ENCODE measurements at regions not wholly inside any gene's neighbourhood (a gene's known extent, or its start where the extent isn't known, plus 50 kb on each side); places are given as distances from the start of the nearest gene placed in this dataset.

DNA sequence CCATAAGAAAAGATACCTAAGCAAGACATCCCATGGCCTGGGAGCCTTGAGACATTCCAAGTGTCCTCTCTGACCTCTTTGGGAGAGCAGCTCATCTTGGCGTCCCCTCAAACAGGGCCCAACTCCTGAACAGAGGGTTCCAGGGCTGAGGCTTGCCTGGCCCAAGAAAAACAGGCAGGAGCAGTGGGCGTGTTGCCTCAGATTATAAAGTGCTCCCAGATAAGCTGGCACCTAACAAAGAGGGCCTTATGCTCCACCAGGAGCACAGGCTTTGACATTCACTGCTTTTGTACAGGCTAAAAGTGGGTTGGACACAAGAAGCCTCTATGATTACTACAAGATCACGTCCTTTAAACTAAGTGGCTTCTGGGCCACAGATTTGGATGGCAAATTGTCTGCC lies 193.1 kb downstream of the FGFR2 start:
- no peak for DNase-seq

DNA sequence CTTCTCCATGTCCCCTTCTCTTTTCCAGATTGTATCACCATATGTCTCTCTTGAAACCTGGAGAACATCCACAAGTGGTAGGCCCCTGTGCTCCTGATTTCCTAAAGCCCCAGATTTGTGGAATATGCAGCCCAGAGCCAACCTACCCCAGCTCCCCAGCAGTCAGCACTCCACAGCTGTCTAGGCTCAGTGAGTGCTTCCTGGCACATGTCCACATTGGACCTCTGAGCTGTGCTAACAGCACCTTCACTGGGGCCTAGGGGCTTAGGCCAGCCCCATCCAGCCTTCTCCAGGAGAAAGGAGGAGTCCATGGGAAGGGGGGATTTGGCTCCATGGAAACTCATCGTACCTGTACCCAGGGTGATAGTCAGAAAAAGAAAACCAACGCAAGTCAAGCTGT lies 192.7 kb downstream of the FGFR2 start:
- DNase-seq: peak in 1 of 2 experiments; percentile 61

DNA sequence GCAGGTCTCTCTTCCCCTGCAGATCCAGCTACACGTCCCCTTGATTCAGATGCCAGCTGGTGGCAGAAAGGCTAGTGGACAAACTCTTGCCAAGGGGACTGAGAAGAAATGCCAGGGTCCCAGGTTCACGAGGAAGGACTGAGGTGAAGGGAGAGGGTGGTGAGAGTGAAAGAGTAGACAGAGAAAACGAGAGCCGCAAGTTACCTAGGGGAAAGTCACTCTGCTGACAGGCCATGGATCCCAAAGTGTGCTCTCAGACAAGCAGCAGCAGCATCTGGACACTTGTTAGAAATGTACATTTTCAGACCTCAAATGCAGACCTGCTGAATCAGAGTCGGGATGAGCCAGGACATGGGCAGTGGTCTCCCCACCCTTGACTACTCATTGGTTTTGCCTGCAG lies 192.3 kb downstream of the FGFR2 start:
- DNase-seq: no peak

DNA sequence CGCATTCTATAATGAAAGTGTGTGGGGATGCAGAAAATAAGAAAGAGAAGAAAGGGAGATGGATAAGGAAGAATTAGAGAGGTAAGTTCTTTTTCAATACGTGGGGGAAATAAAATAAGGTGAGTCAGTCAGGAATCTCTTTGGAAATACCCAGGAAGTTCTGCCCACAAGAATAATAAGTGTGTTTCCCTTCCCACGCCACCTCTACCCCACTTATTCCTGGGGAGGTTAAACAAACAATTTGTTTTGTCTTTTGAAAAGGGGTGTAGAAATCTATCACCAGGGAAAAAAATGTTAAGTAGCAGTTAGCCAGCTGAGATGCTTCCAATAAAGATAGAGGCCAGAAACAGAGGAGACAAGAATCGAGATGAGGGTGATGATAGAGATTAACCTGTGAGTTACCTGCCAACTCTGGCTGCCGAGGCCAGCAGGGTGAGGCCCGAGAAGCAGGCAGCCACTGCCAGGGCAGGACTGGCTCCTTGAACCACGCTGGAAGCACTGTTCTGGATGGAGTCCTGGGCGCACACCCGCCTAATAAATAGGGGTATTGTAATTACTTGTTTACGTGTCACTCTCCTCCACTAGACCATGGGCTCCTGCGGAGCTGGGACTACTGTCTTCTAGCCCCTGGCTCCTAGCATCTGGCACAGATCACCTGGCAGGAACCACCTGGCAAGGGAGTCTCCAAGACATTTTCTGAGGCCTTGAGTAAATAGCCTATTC lies 191.3 kb downstream of the FGFR2 start:
- DNase-seq: no peak

DNA sequence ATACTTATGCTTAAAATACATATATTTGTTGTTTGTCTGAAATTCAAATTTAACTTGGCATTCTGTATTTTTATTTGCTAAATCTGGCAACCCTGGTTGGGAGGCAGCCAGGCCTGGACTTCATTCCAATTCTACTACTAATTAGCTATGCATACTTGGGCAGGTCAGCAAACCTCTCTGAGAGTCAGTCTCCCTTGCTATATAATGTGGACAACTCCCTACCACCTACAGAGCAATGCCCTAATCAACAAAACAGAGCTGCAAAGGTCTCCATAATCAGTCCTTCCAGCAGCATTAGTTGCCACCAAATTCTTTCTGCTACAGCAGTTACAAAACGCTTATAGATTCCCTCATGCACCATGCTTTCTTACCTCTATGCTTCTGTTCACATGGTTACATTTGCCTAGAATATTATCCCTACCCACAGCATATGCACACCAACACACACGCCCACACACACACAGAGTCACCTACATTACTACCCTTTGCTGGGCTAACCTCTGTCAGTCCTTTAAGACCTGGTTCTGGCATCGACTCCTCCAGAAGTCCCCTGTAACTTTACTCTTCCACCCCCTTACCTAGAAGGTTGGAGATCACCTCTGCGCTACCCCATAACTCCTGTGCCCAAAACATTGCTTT lies 188.7 kb downstream of the FGFR2 start:
- no peak for DNase-seq

DNA sequence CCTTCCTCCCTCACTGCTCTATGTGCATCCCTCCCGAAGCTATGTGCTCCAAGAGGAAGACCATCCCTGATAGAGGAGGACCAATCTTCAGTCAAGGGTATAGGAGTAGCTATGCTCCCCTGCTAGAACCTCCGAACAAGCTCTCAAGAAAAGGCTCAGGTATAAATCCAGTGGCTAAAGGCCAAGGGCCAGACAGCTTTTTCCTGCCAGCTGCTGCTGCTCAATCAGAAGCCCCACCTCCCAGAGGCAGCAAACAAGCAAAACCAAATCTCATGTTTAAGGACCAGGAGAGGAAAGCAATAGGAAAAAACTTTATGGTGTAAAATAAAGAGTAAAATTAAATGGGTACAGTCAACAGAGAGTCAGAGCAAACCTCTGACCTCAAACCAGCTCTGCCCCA lies 187.2 kb downstream of the FGFR2 start:
- DNase-seq: peak in 1 of 2 experiments; percentile 12

DNA sequence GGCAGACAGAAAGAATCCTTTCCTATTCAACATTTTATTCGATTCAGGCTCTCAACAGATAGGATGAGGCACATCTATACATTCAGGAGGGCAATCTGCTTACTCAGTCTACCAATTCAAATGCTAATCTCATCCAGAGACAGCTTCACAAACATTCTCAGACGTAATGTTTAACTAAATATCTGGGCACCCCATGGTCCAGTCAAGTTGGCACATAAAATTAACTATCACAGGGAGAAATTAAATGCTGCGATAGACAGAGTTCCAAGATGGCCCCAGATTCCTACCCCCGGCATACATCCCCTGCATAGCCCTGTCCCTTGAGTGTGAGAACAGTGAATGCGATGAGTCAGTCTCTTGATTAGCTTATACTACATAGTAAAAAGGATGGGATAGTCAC lies 184.3 kb downstream of the FGFR2 start:
- no peak for DNase-seq

DNA sequence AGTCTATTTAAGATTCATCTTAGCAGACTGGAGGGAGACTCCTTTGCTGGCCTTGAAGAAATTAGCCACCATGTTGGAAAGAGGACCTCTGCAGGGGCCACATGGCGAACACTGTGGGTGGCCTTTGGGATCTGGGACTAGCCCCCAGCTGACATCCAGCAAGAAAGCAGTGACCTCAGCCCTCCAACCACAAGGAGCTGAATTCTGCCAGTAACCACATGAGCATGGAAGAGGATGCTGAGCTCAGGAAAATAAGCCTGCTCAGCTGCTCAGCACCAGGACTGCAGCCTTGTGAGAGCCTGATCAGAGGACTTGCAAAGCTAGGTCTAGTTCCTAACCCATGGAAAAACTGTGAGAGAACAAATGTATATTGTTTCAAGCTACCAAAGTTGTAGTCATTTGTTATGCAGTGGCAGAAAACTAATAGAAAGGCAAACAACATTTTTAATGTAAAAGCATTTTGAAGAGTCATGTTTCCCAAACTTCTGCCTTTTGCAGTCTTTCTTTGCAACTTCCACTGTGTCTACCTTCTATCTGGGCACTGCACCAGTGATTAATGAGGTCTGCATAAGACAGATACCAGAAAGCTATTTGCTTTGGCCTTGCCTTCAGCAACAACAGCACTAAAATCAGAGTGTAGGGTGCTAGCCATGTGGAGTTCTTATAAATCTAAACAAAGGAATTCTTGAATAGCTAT lies 183.7 kb downstream of the FGFR2 start:
- no peak for DNase-seq

DNA sequence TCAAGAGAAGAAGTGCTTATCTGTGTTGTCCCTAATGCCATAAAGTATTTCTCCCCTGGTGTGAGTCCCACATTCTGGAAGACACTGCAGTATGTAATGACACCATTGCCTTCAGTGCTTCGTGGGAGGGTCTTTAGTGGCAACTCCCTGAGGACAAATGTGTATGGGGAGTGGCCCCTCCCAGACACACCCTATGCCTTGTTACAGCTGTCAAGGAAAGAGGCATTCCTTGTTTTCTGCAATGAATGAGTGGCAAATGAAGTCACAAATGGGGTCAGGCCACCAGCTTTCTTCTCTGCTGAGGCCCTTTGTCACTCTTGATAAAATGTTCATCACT lies 183.2 kb downstream of the FGFR2 start:
- DNase-seq: no peak

DNA sequence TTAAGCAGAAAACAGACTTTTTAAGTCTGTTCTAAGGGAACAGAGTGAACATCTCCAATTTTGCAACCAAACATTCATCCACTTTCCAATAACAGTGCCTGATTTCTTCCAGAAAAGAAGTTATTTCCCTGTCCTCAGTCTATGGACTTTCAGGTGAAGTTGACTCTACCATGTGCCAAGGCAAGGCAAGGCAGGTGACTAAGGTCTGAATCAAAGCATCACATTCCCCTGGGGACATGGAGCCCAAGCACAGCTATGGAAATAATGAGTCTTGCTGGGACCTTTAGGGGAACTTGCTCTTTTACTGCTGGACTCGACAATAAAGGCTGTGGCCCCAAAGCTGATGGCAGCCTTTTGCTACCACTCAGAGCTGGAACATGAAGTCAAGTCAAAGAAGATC lies 182.2 kb downstream of the FGFR2 start:
- no peak for DNase-seq

DNA sequence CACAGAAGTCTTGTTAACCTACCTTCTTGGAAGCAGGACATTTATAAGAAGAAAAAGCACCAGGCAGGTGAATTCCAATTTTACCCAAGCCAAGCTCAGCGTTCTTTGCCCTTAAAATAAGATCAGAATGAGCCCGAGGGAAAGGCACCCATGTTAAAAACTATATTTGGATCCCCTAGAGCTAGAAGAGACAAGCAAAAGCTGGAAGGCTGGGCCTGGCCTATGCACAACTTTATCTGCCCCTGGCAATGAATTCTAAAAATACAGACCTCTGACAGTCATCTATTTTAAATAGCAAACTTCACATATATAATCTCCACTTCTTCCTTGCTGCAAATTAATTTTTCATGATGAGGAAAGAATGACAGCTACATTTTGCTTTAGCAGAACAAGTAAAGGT lies 180.9 kb downstream of the FGFR2 start:
- no peak for DNase-seq

DNA sequence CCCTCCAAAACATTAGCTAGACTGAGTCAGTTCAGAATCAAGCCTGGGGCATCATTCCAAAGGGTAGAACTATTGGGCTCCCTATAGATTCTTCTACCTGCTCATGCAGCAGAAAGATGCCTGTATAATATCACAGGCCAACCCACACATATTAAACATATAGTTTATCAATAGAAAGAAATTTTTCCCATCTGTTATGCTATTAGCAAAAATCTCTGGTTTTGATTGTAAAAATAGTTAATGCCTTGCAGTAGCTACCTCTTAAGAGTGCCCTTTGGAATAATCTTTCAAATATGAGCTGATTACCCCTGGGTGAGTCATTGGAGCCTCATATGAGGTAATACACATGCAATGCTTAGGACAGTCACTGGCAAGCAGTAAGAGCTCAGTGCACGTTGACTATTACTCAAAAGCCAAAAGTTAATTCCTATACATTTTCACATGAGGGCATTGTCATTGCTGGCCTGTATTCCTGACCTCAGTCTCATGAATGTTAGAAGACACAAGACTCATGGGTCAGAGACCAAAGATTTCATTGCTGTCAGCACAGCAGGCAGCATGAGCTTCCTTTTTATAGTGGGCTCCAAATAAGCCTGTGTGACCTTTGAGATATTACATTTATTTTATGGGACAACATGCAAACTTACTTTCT lies 180.0 kb downstream of the FGFR2 start:
- DNase-seq: no peak

DNA sequence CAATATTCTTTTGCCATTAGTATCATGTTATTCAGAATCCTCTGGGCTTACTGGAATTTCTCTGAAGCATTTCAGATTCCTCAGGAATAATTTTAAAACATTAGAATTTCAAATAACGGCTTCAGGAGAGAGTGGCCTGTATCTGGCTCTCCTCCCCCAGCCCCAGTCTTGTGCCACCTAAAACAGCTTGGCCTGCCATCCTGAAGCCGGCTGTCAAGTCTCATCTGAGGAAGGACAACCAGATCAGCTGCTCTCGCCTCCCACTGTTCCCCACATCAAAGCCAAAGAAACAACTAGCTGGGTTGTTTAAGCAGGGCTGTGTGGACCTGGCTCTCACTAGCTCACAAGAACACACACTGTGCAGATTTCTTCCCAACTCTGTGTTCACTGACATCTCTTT lies 178.2 kb downstream of the FGFR2 start:
- DNase-seq: no peak

DNA sequence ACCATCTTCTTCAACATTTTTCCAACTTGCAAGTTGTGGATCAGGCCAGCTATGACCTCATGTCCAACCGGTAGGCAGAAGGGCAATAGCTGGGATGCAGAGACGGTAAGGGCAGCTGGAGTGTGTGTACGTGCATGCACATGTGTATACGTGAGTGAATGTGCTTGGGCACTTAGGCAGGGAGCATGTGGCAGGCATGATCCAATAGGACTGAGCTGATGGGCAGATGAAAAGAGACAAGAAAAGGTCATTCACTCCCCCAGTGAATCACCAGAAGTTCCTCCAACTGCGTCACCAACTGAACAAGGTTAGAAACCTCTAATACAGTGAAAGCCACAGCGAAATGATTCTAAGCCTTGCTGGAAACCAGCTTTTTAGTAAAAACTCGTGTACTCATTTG lies 176.1 kb downstream of the FGFR2 start:
- DNase-seq: no peak

DNA sequence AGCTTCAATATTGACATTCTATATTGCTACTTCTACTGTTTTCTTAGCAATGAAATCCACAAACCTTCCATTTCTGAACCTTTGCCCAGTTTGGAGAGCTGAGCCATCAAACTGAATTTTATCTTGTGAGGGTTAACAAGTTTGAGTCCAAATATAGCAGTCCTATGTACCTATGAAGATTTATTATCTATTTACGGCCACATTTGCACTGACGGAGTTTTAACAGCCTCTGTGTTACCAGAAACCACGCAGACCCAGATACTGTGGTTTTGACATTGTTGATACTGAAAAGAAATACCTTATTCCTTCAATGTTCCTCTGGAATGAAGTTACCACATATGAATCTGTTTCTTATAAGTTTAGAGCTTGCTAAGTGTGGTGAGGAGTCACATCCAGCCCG lies 172.6 kb downstream of the FGFR2 start:
- DNase-seq: no peak

DNA sequence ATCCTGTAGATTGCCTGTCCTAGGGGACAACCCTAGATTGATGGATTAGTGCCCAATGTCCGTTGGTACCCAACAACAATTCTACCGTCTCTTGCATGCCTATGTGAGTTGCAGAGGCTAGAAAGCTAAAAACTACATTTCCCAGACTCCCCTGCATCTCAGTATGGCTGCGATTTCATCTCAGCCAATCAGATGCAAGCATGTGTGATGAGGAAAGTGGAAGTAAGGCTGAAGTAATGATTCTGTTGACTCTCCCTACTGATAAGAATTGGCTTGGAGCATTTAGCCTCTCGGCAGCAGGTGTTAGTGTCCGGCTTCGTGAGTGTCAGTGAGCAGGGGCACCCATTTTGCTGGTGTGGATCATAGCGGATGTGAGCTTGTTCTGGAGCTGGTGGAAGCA lies 171.9 kb downstream of the FGFR2 start:
- no peak for DNase-seq

Measured in NCI-H524 (cell line).